ENCODE measurements at regions not wholly inside any gene's neighbourhood (a gene's known extent, or its start where the extent isn't known, plus 50 kb on each side); places are given as distances from the start of the nearest gene placed in this dataset.

- DNase-seq (ENCODE audit: low read depth) = peak; percentile 19
Measured at GRCh38 chr2:152227969-152228592, 52.5 kb upstream of the STAM2 start.

- no peak for DNase-seq (ENCODE audit: low read depth)
Measured at GRCh38 chr2:152231446-152231845, 55.9 kb upstream of the STAM2 start.

GRCh38 chr2:152234277-152234676, 58.7 kb upstream of the STAM2 start:
- peak; percentile 18 for DNase-seq (ENCODE audit: low read depth)

DNA sequence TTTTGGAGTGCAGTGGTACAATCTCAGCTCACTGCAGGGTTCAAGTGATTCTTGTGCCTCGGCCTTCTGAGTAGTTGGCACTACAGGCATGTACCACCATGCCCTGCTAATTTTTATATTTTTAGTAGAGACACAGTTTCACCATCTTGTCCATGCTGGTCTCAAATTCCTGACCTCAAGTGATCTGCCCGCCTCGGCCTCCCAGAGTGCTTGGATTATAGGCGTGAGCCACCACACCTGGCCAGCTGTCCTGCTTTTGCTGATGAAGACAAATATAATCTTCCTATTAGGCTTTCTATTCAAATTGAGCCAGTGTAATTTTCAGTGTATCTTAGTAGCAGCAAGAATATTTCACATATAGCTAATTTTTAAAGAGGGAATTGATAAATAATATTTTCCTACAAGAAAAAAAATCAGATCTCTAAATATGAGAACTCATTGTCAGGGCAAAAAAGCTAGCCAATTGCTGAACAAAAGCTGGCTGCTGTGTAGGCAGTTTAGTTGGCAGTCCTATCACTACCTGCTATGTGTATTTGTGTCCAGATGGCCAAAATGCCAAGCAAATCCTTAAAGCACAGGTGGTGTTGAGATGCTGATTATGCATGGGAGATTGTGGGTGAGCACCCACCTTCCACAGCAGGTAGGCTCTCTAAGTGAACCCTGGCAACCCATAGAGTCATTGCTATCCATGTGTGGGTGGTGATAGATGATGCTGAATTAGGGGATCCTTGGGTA, 60.8 kb upstream of the STAM2 start:
- DNase-seq (ENCODE audit: low read depth) = no peak

- DNase-seq (ENCODE audit: low read depth) = no peak
Measured at GRCh38 chr2:152238016-152238415, 62.5 kb upstream of the STAM2 start.

- peak; percentile 63 for DNase-seq (ENCODE audit: low read depth)
Measured at GRCh38 chr2:152240559-152241231, 65.1 kb upstream of the STAM2 start.

DNA sequence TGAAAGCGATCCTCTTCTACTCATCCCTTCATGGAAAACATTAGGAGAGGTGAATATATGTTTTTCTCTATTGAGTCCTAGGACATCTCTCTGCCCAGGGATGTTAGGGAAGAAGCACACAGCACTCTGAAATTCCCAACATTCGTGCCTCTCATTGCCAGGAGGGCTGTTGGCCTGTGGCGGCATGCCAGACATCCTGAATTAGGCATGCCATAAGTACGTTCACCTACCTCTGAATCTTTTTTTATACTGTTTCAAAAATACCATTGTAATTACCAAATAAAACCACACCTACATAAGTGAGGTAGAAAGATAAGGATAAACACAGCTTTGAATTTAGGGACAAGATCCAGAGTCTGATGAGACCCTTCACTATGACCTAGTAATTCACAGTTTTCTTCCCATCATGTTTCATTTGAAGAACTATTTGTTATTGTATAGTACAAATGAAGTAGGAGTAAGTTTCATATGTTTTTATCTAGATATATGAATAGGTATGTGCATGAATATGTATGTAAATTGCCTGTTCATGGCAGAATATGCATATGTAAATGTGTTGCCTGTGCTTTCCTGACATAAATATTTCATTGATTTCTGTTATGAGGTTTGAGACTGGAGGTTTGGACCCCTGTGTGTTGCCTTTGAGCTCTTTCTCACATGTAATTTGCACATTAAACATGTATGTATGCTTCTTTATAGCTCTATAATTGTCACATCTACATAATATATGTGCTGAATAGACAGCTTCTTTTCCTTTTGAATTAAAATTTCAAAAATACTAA, 66.6 kb upstream of the STAM2 start:
- no peak for DNase-seq (ENCODE audit: low read depth)

DNA sequence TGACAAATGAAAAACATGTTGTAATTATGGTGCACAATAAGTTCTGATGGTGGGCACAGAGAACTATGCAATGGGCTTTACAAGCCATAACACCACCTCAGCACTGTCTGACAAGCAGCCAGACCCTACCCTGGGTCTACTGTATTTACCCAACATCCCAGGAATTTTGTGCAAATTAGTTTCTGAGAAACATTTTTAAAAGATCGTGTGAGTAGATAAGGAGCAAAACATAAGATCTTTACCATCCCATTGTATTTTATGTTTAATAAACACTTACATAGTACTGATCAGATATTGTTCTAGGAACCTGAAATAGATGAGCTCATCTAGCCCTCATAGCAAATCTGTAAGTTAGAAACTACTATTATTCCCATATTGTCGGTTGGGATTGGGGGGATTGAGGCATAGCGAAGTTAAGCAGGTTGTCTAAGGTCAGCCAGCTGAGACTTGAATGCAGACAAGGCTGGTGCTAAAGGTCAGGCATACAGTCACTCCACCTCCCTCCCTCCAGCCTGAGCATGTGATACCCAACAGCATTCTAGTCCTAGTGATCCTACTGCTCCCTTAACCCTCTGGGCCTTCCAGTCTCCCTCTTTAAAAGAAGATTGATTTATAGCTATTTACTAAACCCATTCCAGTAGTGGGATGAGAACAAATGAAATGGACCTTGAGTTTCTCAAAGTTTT, 67.4 kb upstream of the STAM2 start:
- no peak for DNase-seq (ENCODE audit: low read depth)

- DNase-seq (ENCODE audit: low read depth) = no peak
Measured at GRCh38 chr2:152243761-152244640, 68.4 kb upstream of the STAM2 start.

- no peak for DNase-seq (ENCODE audit: low read depth)
Measured at GRCh38 chr2:152245653-152246052, 70.1 kb upstream of the STAM2 start.

DNA sequence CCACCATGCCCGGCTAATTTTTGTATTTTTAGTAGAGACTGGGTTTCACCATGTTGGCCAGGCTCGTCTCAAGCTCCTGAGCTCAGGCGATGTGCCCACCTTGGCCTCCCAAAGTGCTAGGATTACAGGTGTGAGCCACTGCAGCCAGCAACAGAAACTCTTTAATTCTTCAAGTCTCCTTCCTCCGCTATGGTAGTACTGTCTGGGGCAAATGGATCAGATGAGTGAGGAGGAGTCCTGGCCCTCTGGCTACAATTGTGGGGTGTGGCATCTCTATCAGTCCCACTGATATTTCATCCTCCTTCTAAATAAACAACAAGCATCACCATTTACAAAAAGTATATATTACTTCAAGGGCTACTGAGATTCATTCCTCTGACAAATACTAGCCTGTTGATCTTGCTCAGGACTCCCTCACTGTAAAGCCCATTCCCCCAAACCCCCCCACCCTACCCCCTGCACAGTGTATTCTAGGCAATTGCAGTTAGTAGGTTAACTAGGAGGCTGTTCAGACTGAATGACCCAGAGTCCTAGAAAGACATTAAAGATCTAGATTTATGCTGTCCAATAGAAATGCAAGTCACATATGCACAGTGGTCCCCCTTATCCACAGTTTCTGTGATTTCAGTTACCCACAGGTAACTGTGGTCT, 71.2 kb upstream of the STAM2 start:
- DNase-seq (ENCODE audit: low read depth) = no peak

- no peak for DNase-seq (ENCODE audit: low read depth)
Measured at GRCh38 chr2:152247337-152247695, 71.8 kb upstream of the STAM2 start.

GRCh38 chr2:152250421-152251100, 75.0 kb upstream of the STAM2 start:
- DNase-seq (ENCODE audit: low read depth) = no peak

GRCh38 chr2:152251211-152251610, 75.6 kb upstream of the STAM2 start:
- no peak for DNase-seq (ENCODE audit: low read depth)

- DNase-seq (ENCODE audit: low read depth) = no peak
Measured at GRCh38 chr2:152251811-152252210, 76.2 kb upstream of the STAM2 start.

DNA sequence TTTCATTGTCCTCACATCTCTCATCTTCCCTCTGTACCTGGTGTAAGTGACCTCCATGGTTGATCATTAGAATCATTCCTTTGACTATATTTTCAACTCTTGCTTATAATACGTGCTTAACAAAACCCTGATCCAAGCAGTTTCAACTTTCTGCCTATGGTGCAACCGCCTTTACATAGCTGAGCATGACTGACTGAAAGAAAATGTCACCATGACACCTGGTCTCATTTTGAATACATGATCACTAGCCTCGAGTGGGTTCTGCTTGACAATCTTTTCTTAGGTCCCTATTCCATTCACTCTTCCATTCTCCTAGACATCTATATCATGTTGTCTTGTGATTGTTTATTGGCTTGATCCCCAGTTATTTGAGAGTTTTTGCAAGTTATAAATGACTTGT, 78.9 kb upstream of the STAM2 start:
- no peak for DNase-seq (ENCODE audit: low read depth)

GRCh38 chr2:152254976-152255375, 79.4 kb upstream of the STAM2 start:
- DNase-seq (ENCODE audit: low read depth) = no peak

DNA sequence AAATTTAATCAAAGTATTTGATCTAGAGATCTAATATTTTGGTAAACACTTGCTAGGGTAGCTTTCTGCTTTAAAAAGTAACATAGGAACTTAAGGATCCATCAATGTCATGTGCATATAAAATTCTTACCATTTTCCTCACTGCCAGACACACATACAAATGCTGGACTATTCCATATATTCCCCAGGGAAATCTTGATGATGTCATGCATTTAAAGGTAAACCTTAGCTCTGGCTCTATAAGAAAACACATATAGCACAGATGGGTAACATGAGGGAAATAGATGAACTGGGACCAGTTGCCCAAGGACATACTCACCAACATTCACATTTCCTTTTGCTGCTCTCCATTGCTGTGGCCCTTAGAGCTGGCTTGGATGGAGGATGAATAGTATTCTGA, 79.1 kb upstream of the FMNL2 start:
- DNase-seq (ENCODE audit: low read depth) = no peak

DNA sequence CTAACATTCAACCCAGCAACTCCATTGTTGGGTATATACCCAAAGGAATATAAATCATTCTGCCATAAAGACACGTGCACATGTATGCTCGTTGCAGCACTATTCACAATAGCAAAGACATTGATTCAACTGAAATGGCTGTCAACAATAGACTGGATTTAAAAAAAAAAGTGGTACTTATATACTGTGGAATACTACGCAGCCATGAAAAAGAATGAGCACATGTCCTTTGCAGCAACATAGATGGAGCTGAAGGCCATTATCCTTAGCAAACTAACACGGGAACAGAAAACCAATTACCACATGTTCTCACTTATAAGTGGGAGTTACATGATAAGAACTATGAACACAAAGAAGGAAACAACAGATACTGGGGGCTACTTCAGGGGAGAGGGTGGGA, 74.0 kb upstream of the FMNL2 start:
- DNase-seq (ENCODE audit: low read depth) = no peak

- DNase-seq (ENCODE audit: low read depth) = no peak
Measured at GRCh38 chr2:152263911-152264310, 71.1 kb upstream of the FMNL2 start.
